ENCODE measurements at regions not wholly inside any gene's neighbourhood (a gene's known extent, or its start where the extent isn't known, plus 50 kb on each side); places are given as distances from the start of the nearest gene placed in this dataset.

DNA sequence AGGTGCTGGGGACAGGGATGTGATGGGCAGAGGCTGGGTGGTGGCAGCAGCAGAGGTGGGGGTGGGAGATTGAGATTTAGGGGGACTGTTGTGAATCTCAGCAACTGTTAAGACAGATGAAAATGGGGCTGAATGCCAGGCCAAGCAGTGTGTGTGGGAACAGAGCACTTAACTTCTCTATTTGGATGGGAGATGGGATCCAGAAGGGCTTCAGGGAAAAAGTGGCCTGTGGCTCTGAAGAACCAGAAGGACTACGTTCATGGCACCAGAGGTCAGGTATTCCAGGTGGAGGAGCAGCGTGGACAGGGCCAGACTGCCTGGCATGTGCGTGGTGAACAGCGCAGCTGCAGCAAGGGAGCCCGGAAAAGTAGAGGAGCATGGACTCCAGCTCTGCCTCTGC lies 82.6 kb upstream of the SYT13 start:
- H3K4me3 ChIP-seq = no peak overlapping the region
- H3K27ac ChIP-seq = no peak overlapping the region
- no peaks in the 10 kb centered on the region for H3K36me3 ChIP-seq
- TF ChIP-seq POLR2A (IDR thresholded peaks at IDR 0.05) = no peak
- TF ChIP-seq, protein P1, sequence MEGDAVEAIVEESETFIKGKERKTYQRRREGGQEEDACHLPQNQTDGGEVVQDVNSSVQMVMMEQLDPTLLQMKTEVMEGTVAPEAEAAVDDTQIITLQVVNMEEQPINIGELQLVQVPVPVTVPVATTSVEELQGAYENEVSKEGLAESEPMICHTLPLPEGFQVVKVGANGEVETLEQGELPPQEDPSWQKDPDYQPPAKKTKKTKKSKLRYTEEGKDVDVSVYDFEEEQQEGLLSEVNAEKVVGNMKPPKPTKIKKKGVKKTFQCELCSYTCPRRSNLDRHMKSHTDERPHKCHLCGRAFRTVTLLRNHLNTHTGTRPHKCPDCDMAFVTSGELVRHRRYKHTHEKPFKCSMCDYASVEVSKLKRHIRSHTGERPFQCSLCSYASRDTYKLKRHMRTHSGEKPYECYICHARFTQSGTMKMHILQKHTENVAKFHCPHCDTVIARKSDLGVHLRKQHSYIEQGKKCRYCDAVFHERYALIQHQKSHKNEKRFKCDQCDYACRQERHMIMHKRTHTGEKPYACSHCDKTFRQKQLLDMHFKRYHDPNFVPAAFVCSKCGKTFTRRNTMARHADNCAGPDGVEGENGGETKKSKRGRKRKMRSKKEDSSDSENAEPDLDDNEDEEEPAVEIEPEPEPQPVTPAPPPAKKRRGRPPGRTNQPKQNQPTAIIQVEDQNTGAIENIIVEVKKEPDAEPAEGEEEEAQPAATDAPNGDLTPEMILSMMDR (IDR thresholded peaks at IDR 0.05) = no peak
- H3K4me1 ChIP-seq = no peaks in the 10 kb centered on the region
- no peak for DNase-seq
- no peaks in the 10 kb centered on the region for H3K9me3 ChIP-seq
- intact Hi-C loops (cut with DNase I; ENCODE audit: low total_unique reads) = no loop called here
- no peaks in the 10 kb centered on the region for H3K27me3 ChIP-seq

DNA sequence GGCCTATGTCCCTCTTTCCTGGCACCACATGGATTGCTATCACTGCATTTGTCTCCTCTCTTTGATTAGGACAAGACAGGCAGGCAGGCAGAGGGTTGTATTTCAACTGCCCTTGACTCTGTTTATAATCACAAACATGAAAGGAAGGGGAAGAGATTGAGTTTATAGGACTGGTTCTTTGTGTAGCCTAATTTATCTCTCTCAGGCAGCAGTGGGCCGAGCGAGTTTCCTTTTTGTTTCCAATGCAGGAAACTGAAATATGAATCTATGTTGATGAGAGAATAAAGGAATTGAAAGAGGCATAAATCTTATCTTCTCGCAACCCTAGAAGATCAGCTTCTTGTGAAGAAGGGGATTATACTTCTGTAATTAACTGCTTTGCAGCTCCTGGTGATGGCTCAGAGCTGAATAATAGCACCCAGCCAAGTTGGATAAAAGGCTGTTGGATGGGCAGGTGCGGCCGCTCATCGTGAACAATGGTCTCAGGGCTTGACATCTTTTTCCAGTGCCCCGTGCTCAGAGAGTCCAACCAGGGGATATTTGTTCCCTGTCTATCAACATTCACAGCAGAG lies 80.6 kb upstream of the SYT13 start:
- Histone ChIP-seq H3K36me3 (no peaks in the 10 kb centered on the region), H3K27me3 (no peaks in the 10 kb centered on the region), H3K9me3 (no peaks in the 10 kb centered on the region), H3K27ac (peak overlapping the region in 1 of 2 donors; percentile 49), H3K4me3 (no peak overlapping the region), H3K4me1 (no peaks in the 10 kb centered on the region)
- TF ChIP-seq, protein P1 (IDR thresholded peaks at IDR 0.05) = no peak
- no peak for TF ChIP-seq POLR2A (IDR thresholded peaks at IDR 0.05)
- no peak for DNase-seq
- intact Hi-C loops (cut with DNase I; ENCODE audit: low total_unique reads) = no loop called here

DNA sequence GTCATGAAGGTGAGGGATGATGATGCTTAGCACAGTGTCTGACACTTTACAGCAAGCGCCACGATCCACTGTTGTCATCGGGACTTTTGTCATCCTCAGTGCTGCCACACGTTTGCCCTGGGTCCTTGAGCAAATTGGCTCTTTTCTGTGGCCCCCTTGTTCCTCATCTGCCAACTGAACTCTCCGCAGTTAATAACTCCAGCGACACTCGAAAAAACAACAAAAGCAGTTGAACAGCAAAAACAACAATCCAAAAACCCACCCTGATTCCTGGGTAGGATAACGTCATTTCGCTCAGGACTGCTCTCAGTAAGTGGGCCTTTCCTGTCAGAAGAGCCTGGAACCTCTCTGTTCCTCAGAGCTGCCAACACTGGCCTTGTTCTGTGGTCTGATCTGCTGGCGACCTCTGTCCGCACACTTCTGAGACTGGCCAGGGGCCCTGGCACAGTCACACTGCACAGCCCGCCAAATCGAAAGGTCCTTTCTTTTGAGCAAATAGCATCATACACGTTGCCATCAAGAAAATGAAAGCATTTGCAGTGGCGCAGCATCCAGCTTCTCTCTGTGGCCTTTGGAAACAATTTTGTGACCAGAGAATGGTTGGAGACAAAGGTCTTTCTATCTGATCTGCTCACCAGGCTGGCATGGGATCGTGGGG lies 79.9 kb upstream of the SYT13 start:
- TF ChIP-seq, protein P1 (IDR thresholded peaks at IDR 0.05) = no peak
- no peak for TF ChIP-seq POLR2A (IDR thresholded peaks at IDR 0.05)
- Histone ChIP-seq H3K4me3 (no peak overlapping the region), H3K27me3 (no peaks in the 10 kb centered on the region), H3K36me3 (no peaks in the 10 kb centered on the region), H3K9me3 (no peaks in the 10 kb centered on the region), H3K4me1 (no peaks in the 10 kb centered on the region), H3K27ac (peak overlapping the region in 1 of 2 donors; percentile 49)
- no peak for DNase-seq
- intact Hi-C loops (cut with DNase I; ENCODE audit: low total_unique reads) = no loop called here

DNA sequence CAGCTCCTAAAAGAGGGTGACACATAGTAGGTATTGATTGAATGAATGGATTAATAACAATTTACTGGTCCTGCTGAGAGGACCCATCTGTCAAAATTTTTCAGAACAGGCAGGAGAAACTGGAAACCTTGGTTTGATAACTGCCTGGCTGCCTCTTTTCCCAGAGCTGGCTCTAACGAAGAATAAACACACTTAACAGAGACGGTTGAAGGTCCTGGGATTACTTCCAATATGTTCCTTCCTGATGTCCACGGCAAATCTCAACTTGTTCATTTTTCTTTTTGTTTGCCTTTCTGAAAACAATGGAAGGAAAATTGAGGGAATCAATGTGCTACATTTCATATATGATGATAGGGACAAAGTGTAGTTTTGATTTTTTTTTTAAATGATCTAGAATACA lies 76.5 kb upstream of the SYT13 start:
- no peak overlapping the region for H3K4me3 ChIP-seq
- H3K4me1 ChIP-seq = no peaks in the 10 kb centered on the region
- TF ChIP-seq, protein P1 (IDR thresholded peaks at IDR 0.05) = no peak
- no peak for TF ChIP-seq POLR2A (IDR thresholded peaks at IDR 0.05)
- no peaks in the 10 kb centered on the region for H3K36me3 ChIP-seq
- H3K9me3 ChIP-seq = no peaks in the 10 kb centered on the region
- H3K27me3 ChIP-seq = no peaks in the 10 kb centered on the region
- H3K27ac ChIP-seq = no peak overlapping the region
- no peak for DNase-seq
- intact Hi-C loops (cut with DNase I; ENCODE audit: low total_unique reads) = no loop called here

- no peaks in the 10 kb centered on the region for H3K9me3 ChIP-seq
- no peak overlapping the region for H3K4me3 ChIP-seq
- no peaks in the 10 kb centered on the region for H3K36me3 ChIP-seq
- no peaks in the 10 kb centered on the region for H3K4me1 ChIP-seq
- TF ChIP-seq, protein P1 (IDR thresholded peaks at IDR 0.05) = no peak
- TF ChIP-seq POLR2A (IDR thresholded peaks at IDR 0.05) = no peak
- intact Hi-C loops (cut with DNase I; ENCODE audit: low total_unique reads) = no loop called here
- H3K27me3 ChIP-seq = no peaks in the 10 kb centered on the region
- DNase-seq = no peak
- H3K27ac ChIP-seq = no peak overlapping the region
Observed at GRCh38 chr11:45361551-45361950, 75.4 kb upstream of the SYT13 start.

Data from uterus (tissue), 3 donors.